ENCODE measurements at regions not wholly inside any gene's neighbourhood (a gene's known extent, or its start where the extent isn't known, plus 50 kb on each side); places are given as distances from the start of the nearest gene placed in this dataset.
A peak's percentile ranks its signal among the peaks of the same experiment; 100 is the strongest.

GRCh38 chr15:37209041-37209363 lies 108.7 kb upstream of the MEIS2 start:
- Histone ChIP-seq H3K9me2 (no peaks in the 10 kb centered on the region), H3K4me3 (ENCODE audit: low read depth in 2 of 2, low read length in 1 of 2) (no peak overlapping the region), H3K27ac (ENCODE audit: low read depth in 2 of 2, low read length in 1 of 2) (peak overlapping the region; percentile 4 to 100; a peak in 3 of 4 replicates), H3K4me2 (no peak overlapping the region), H3K9ac (no peak overlapping the region), H3K4me1 (ENCODE audit: control insufficient read depth in 1 of 2, insufficient read depth in 2 of 2, low read depth in 1 of 2, low read length in 1 of 2) (peaks cover 0 to 21% of the 10 kb centered on the region in 2 experiments; a peak in 2 of 4 replicates), H3K36me3 (replicated peaks in 1 of 2; ENCODE audit: control insufficient read depth in 1 of 2, insufficient read depth in 2 of 2, low read length in 1 of 2) (no peaks in the 10 kb centered on the region), H3K27me3 (ENCODE audit: insufficient read depth) (no peaks in the 10 kb centered on the region), H2AFZ (ENCODE audit: low read depth) (no peak overlapping the region), H3F3A (replicated peaks; ENCODE audit: insufficient read depth) (no peaks in the 10 kb centered on the region), H3K79me2 (ENCODE audit: insufficient read depth) (no peaks in the 10 kb centered on the region), H4K20me1 (ENCODE audit: insufficient read depth) (no peaks in the 10 kb centered on the region), H3K9me3 (no peaks in the 10 kb centered on the region)
- TF ChIP-seq MEF2A (IDR thresholded peaks at IDR 0.05; ENCODE audit: borderline replicate concordance, low read depth), result no peak
- no peak for TF ChIP-seq RXRA (IDR thresholded peaks at IDR 0.05; ENCODE audit: borderline replicate concordance, low read depth)
- no peak for TF ChIP-seq USF2 (IDR thresholded peaks at IDR 0.05; ENCODE audit: borderline replicate concordance, low read depth, low read length)
- TF ChIP-seq SIN3A (IDR thresholded peaks at IDR 0.05; ENCODE audit: borderline replicate concordance, low read depth, low read length), result no peak
- TF ChIP-seq YY1 (IDR thresholded peaks at IDR 0.05; ENCODE audit: low read depth), result no peak
- peak in 1 of 2 experiments; percentile 78; a peak in 2 of 4 replicates for TF ChIP-seq EP300 (IDR thresholded peaks at IDR 0.05; ENCODE audit: borderline replicate concordance in 1 of 2, low read depth in 1 of 2, low read length in 1 of 2)
- peak; percentile 12 for TF ChIP-seq CHD2 (IDR thresholded peaks at IDR 0.05; ENCODE audit: low read length, partially characterized antibody)
- TF ChIP-seq EZH2phosphoT487 (IDR thresholded peaks at IDR 0.05; ENCODE audit: borderline replicate concordance, low read depth), result no peak
- no peak for TF ChIP-seq SMC3 (IDR thresholded peaks at IDR 0.05; ENCODE audit: low read depth, low read length)
- TF ChIP-seq GATA2 (CRISPR knock-in tag; IDR thresholded peaks at IDR 0.05), result peak; percentile 84
- POLR2A ChIA-PET, result interaction anchor here (0.9 to 1.7 kb wide), 4 partner anchors 10 to 98 kb away, joined by 3 to 7 read pairs (median 6); no protein-coding TSS in a partner anchor
- WGBS (ENCODE audit: low lambda C conversion rate), result 64% methylated on average over 1 of the region's 1 CpG
- DNase-seq, result peak; percentile 32
- CTCF ChIA-PET, result interaction anchor here (0.7 to 2.8 kb wide), 7 partner anchors 75 to 672 kb away, joined by 3 to 15 read pairs (median 6); no protein-coding TSS in a partner anchor

GRCh38 chr15:37217567-37217966 lies 117.2 kb upstream of the MEIS2 start:
- ChIA-PET POLR2A (no interaction called here), CTCF (interaction anchor here (1.6 to 5.6 kb wide), 3 partner anchors 82 to 663 kb away, joined by 6 to 42 read pairs (median 6); no protein-coding TSS in a partner anchor)
- Histone ChIP-seq H3K9me2 (no peaks in the 10 kb centered on the region), H3K79me2 (ENCODE audit: insufficient read depth) (no peaks in the 10 kb centered on the region), H2AFZ (ENCODE audit: low read depth) (no peak overlapping the region), H3K4me1 (ENCODE audit: control insufficient read depth in 1 of 2, insufficient read depth in 2 of 2, low read depth in 1 of 2, low read length in 1 of 2) (peaks cover 0 to 24% of the 10 kb centered on the region in 2 experiments; a peak in 2 of 4 replicates), H3K9ac (no peak overlapping the region), H3K27me3 (ENCODE audit: insufficient read depth) (no peaks in the 10 kb centered on the region), H3K4me3 (ENCODE audit: low read depth in 2 of 2, low read length in 1 of 2) (no peak overlapping the region), H3K9me3 (no peaks in the 10 kb centered on the region), H3K27ac (ENCODE audit: low read depth in 2 of 2, low read length in 1 of 2) (peak overlapping the region in 1 of 2 experiments; percentile 100; a peak in 2 of 4 replicates), H3K36me3 (replicated peaks in 1 of 2; ENCODE audit: control insufficient read depth in 1 of 2, insufficient read depth in 2 of 2, low read length in 1 of 2) (no peaks in the 10 kb centered on the region), H3F3A (replicated peaks; ENCODE audit: insufficient read depth) (peaks cover 8% of the 10 kb centered on the region), H3K4me2 (no peak overlapping the region), H4K20me1 (ENCODE audit: insufficient read depth) (no peaks in the 10 kb centered on the region)
- DNase-seq, result no peak
- 88% methylated on average over 1 of the region's 1 CpG for WGBS (ENCODE audit: low lambda C conversion rate)
- TF ChIP-seq ELF1 (IDR thresholded peaks at IDR 0.05) (no peak), FOXJ3 (CRISPR knock-in tag; IDR thresholded peaks at IDR 0.05) (no peak), SMC3 (IDR thresholded peaks at IDR 0.05; ENCODE audit: low read depth, low read length) (no peak), YY1 (IDR thresholded peaks at IDR 0.05; ENCODE audit: low read depth) (no peak), USF1 (IDR thresholded peaks at IDR 0.05; ENCODE audit: borderline replicate concordance, low read depth) (no peak), MXI1 (IDR thresholded peaks at IDR 0.05; ENCODE audit: low read depth, low read length) (no peak), TEAD4 (IDR thresholded peaks at IDR 0.05; ENCODE audit: borderline replicate concordance, insufficient read depth) (no peak), EZH2phosphoT487 (IDR thresholded peaks at IDR 0.05; ENCODE audit: borderline replicate concordance, low read depth) (no peak), TCF12 (IDR thresholded peaks at IDR 0.05) (no peak), RCOR1 (IDR thresholded peaks at IDR 0.05; ENCODE audit: low read length) (no peak), REST (IDR thresholded peaks at IDR 0.05; ENCODE audit: low read depth, low read length) (no peak), NFIC (IDR thresholded peaks at IDR 0.05; ENCODE audit: borderline replicate concordance) (no peak), GABPA (IDR thresholded peaks at IDR 0.05; ENCODE audit: low read depth) (no peak), MAX (IDR thresholded peaks at IDR 0.05; ENCODE audit: low read depth) (no peak), SIN3A (IDR thresholded peaks at IDR 0.05; ENCODE audit: borderline replicate concordance, low read depth, low read length) (no peak)

Measured in SK-N-SH (cell line).